Panc1 (cell line): ENCODE measurements at regions not wholly inside any gene's neighbourhood (a gene's known extent, or its start where the extent isn't known, plus 50 kb on each side); places are given as distances from the start of the nearest gene placed in this dataset.

Source experiments
- ATAC-seq: fragments of 200-7000 bp; cut with Tn5 transposase; 2 replicates; pipeline ENCODE4 v1.9.1; 2020; ENCODE audit warnings: mild to moderate bottlenecking, moderate library complexity
- BruUV-seq: library from RNA; stranded (reverse); fragments of 400-500 nt; replicated peaks from 2 replicates; lab custom pipeline; 2021; lab: Mats Ljungman, UMichigan
- CTCF ChIA-PET: fragments of 300-600 bp; sonication (Branson Sonifier 250); formaldehyde crosslinking; loops from one replicate; lab custom pipeline; 2022; ENCODE audit warnings: antibody characterized with exemption; lab: Charles Lee
- POLR2A ChIA-PET: fragments of 300-600 bp; sonication (Branson Sonifier 250); formaldehyde crosslinking; loops from one replicate; lab custom pipeline; 2022; ENCODE audit warnings: antibody characterized with exemption; lab: Charles Lee
- DNase-seq: peaks from one replicate; pipeline ENCODE4 v3.0.0-alpha.2; 2010; ENCODE audit warnings: low read depth, low spot score
- H3K27ac ChIP-seq: 2 replicates; pipeline ENCODE4 v1.5.1; 2011; ENCODE audit warnings: mild to moderate bottlenecking, low read length, inconsistent platforms
- H3K27me3 ChIP-seq: fragments of 200-500 bp; sonication (Bioruptor generic); 2 replicates; pipeline ENCODE4 v1.6.0; 2014; ENCODE audit warnings: low read length, inconsistent platforms; ENCODE audit not compliant: control insufficient read depth, insufficient read depth
- H3K36me3 ChIP-seq: fragments of 200-500 bp; sonication (Bioruptor generic); 2 replicates; pipeline ENCODE4 v1.5.1; 2014; ENCODE audit warnings: inconsistent platforms, mild to moderate bottlenecking, low read length, moderate library complexity; ENCODE audit not compliant: control insufficient read depth, insufficient read depth
- H3K4me1 ChIP-seq: 2 replicates; pipeline ENCODE4 v1.5.1; 2011; ENCODE audit warnings: inconsistent platforms, mild to moderate bottlenecking, low read length, moderate library complexity; ENCODE audit not compliant: control insufficient read depth, insufficient read depth
- H3K4me3 ChIP-seq, 2 experiments: 2 replicates each; pipeline ENCODE4 v1.5.1; 2011 to 2012; ENCODE audit warnings: low read depth in 2 of 2, low read length in 2 of 2, mild to moderate bottlenecking in 2 of 2, inconsistent platforms in 1 of 2, moderate library complexity in 1 of 2
- H3K9me3 ChIP-seq: fragments of 200-500 bp; sonication (Bioruptor generic); 2 replicates; pipeline ENCODE4 v1.5.1; 2014; ENCODE audit warnings: low read depth, mild to moderate bottlenecking, inconsistent platforms, low read length, moderate library complexity; ENCODE audit not compliant: control insufficient read depth, insufficient read depth
- CTCF ChIP-seq: fragments of 450-650 bp; IDR thresholded peaks from 2 replicates; pipeline ENCODE4 v1.5.1; 2017; ENCODE audit warnings: mild to moderate bottlenecking
- POLR2AphosphoS5 ChIP-seq: IDR thresholded peaks from 2 replicates; pipeline ENCODE4 v1.6.1; 2012; ENCODE audit warnings: mild to moderate bottlenecking, low read depth, low read length, moderate library complexity
- REST ChIP-seq, 2 experiments: IDR thresholded peaks; 2 replicates each; pipeline ENCODE4 v1.6.1; 2011 to 2012; ENCODE audit warnings: low read depth in 2 of 2, control low read depth in 1 of 2, low read length in 1 of 2, mild to moderate bottlenecking in 1 of 2, moderate library complexity in 1 of 2; ENCODE audit not compliant: insufficient read depth in 1 of 2
- SIN3A ChIP-seq: IDR thresholded peaks from 2 replicates; pipeline ENCODE4 v1.6.1; 2012; ENCODE audit warnings: low read depth, mild to moderate bottlenecking, low read length, moderate library complexity, borderline replicate concordance; ENCODE audit not compliant: insufficient read depth
- TCF7L2 ChIP-seq: IDR thresholded peaks from 2 replicates; pipeline ENCODE4 v1.6.1; 2011; ENCODE audit warnings: mild to moderate bottlenecking, low read depth, low read length, inconsistent platforms
- in situ Hi-C: cut with HindIII; loops from 2 replicates; pipeline ENCODE4 v1.10.0; 2016; ENCODE audit warnings: low sequenced_read_pairs, low pct_unique_long_range_greater_than_20kb
- intact Hi-C: fragments of 100-400 bp; cut with micrococcal nuclease; formaldehyde crosslinking; loops from one replicate; pipeline ENCODE4 v1.10.0; 2022; ENCODE audit not compliant: unreplicated experiment

DNA sequence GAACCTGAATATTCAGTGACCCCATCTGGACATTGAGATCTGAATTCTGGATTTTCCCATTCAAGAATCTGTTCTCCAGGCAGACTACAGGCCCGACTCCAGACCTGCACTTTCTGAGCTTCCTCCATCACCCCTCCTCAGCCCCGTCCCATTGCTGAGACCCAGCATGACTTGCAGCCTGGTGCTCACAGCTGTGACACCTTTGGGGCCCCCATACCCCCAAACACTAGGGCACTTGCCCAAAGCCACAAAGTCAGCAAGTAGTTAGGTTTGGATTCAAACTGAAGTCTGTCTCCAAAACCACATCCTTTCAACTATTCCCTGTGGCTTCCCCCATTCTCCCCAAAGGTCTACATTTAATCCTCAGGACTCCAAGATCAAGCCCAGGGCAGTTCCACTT is 128.2 kb upstream of the ZBED5 start:
- no peak overlapping the region for H3K4me3 ChIP-seq
- H3K4me1 ChIP-seq = no peaks in the 10 kb centered on the region
- TF ChIP-seq CTCF (no peak), TCF7L2 (no peak), POLR2AphosphoS5 (no peak), SIN3A (no peak), REST (IDR thresholded peaks at IDR 0.05; ENCODE audit: insufficient read depth in 1 of 2, low read depth in 2 of 2, low read length in 1 of 2) (no peak)
- no peak for ATAC-seq
- BruUV-seq = no TSS peak
- H3K27me3 ChIP-seq = no peaks in the 10 kb centered on the region; the same call in 1 of the 2 replicates
- no peaks in the 10 kb centered on the region for H3K36me3 ChIP-seq
- intact Hi-C loops = no loop called here
- in situ Hi-C loops = no loop called here
- no peak overlapping the region for H3K27ac ChIP-seq
- ChIA-PET POLR2A (no interaction called here), CTCF (no interaction called here)
- H3K9me3 ChIP-seq = no peaks in the 10 kb centered on the region
- no peak for DNase-seq

DNA sequence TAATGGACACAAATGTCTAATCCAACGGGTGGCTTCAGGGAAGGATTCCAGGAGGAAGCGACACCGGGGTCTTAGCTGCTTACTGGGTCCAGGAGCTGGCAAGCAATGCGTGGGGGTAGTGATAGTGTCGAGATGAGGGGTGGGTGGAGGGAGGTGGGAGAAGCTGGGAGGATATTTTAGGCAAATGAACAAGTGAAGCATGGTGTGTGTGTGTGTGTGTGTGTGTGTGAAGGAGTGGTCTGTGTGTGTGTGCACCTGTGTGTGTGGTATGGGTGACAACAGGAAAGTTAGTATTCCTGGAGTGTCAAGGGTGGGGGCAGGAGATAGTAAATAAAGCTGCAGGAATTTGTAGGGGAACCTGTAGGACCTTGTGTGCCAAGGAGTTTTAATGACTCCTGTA is 126.9 kb upstream of the ZBED5 start:
- Histone ChIP-seq H3K36me3 (no peaks in the 10 kb centered on the region), H3K27me3 (no peaks in the 10 kb centered on the region; the same call in 1 of the 2 replicates), H3K27ac (no peak overlapping the region), H3K4me3 (no peak overlapping the region), H3K4me1 (no peaks in the 10 kb centered on the region), H3K9me3 (peaks cover 2% of the 10 kb centered on the region; the same call in 1 of the 2 replicates)
- CTCF ChIA-PET = interaction anchor here (0.6 kb wide), 1 partner anchor 50 kb away, joined by 9 read pairs; no protein-coding TSS in a partner anchor
- POLR2A ChIA-PET = interaction anchor here (0.6 kb wide), 1 partner anchor 234 kb away, joined by 7 read pairs; no protein-coding TSS in a partner anchor
- DNase-seq (no peak), ATAC-seq (no peak)
- in situ Hi-C loops (no loop called here), intact Hi-C loops (no loop called here)
- no TSS peak for BruUV-seq
- TF ChIP-seq POLR2AphosphoS5 (no peak), CTCF (no peak), TCF7L2 (no peak), REST (IDR thresholded peaks at IDR 0.05; ENCODE audit: insufficient read depth in 1 of 2, low read depth in 2 of 2, low read length in 1 of 2) (no peak), SIN3A (no peak)
